Esophagus squamous epithelium (tissue), 5 donors: ENCODE measurements at regions not wholly inside any gene's neighbourhood (a gene's known extent, or its start where the extent isn't known, plus 50 kb on each side); places are given as distances from the start of the nearest gene placed in this dataset.

ENCODE experiments used
- DNase-seq: peaks from one replicate; lab custom pipeline; 2025; lab: John Stamatoyannopoulos, UW
- H3K27ac ChIP-seq, 4 donors: fragments of 200-600 bp; sonication (generic); one replicate each; pipeline ENCODE4 v1.5.1; 2016 to 2019; ENCODE audit warnings: mild to moderate bottlenecking in 1 of 4
- H3K27me3 ChIP-seq, 4 donors: fragments of 200-600 bp; sonication (generic); 1 replicate in 3 of 4; 2 replicates in 1 of 4; pipeline versions ENCODE4 v1.5.1 to v1.6.0; 2017 to 2021; ENCODE audit warnings: antibody characterized with exemption in 1 of 4
- H3K36me3 ChIP-seq, 3 donors: fragments of 200-600 bp; sonication (generic); one replicate each; pipeline ENCODE4 v1.5.1; 2016 to 2019
- H3K4me1 ChIP-seq, 3 donors: fragments of 200-600 bp; sonication (generic); one replicate each; pipeline ENCODE4 v1.5.1; 2017 to 2019
- H3K4me3 ChIP-seq, 4 donors: fragments of 200-600 bp; sonication (generic); 1 replicate in 3 of 4; 2 replicates in 1 of 4; pipeline ENCODE4 v1.5.1; 2016 to 2019; ENCODE audit warnings: mild to moderate bottlenecking in 2 of 4, moderate library complexity in 1 of 4
- H3K9me3 ChIP-seq, 3 donors: fragments of 200-600 bp; sonication (generic); one replicate each; pipeline ENCODE4 v1.5.1; 2016 to 2019
- CTCF ChIP-seq, 6 experiments: fragments of 450-650 bp in 4 of 6; fragments of 200-600 bp in 2 of 6; sonication (generic) in 2 of 6; IDR thresholded peaks; one replicate each; pipeline ENCODE4 v1.5.1; 2016 to 2019; ENCODE audit warnings: antibody characterized with exemption in 6 of 6, mild to moderate bottlenecking in 4 of 6, moderate library complexity in 4 of 6
- POLR2A ChIP-seq, 4 donors: fragments of 450-650 bp; IDR thresholded peaks; one replicate each; pipeline ENCODE4 v1.6.1; 2017; ENCODE audit warnings: antibody characterized with exemption in 4 of 4, mild to moderate bottlenecking in 4 of 4, moderate library complexity in 3 of 4
- WGBS, 2 donors: methylation state at CpG; one replicate each; pipeline ENCODE4 v1.1.5; 2018; 5-methylcytosine and 5-hydroxymethylcytosine counted together
- intact Hi-C: fragments of 100-400 bp; cut with DNase I; formaldehyde crosslinking; loops from one replicate; pipeline ENCODE4 v1.15.0; 2022
- donor health status: DM: yes; HTN: yes; CAD: no.

- intact Hi-C loops = no loop called here
- Histone ChIP-seq H3K27me3 (no peaks in the 10 kb centered on the region), H3K36me3 (no peaks in the 10 kb centered on the region), H3K4me1 (no peaks in the 10 kb centered on the region), H3K4me3 (no peak overlapping the region), H3K27ac (no peak overlapping the region), H3K9me3 (peaks cover 0 to 17% (median 3%) of the 10 kb centered on the region in 3 donors)
- no peak for DNase-seq
- WGBS, 2 donors = 67 to 83% methylated on average over 2 of the region's 2 CpGs
- TF ChIP-seq CTCF (IDR thresholded peaks at IDR 0.05) = no peak
- no peak for TF ChIP-seq POLR2A (IDR thresholded peaks at IDR 0.05)
Measured at GRCh38 chr14:66206554-66206953, 279.6 kb upstream of the CCDC196 start.

- no peak overlapping the region for H3K27ac ChIP-seq
- TF ChIP-seq CTCF (IDR thresholded peaks at IDR 0.05) (no peak), POLR2A (IDR thresholded peaks at IDR 0.05) (no peak)
- H3K4me1 ChIP-seq = no peaks in the 10 kb centered on the region
- DNase-seq = no peak
- WGBS, 2 donors = 81 to 89% methylated on average over 1 of the region's 1 CpG
- H3K27me3 ChIP-seq = no peaks in the 10 kb centered on the region
- no peaks in the 10 kb centered on the region for H3K36me3 ChIP-seq
- peaks cover 0 to 6% (median 0%) of the 10 kb centered on the region in 3 donors for H3K9me3 ChIP-seq
- intact Hi-C loops = no loop called here
- H3K4me3 ChIP-seq = no peak overlapping the region
Measured at GRCh38 chr14:66216763-66217162, 269.4 kb upstream of the CCDC196 start.

GRCh38 chr14:66219886-66220285 is 266.3 kb upstream of the CCDC196 start:
- TF ChIP-seq CTCF (IDR thresholded peaks at IDR 0.05) (no peak), POLR2A (IDR thresholded peaks at IDR 0.05) (no peak)
- intact Hi-C loops = no loop called here
- no peaks in the 10 kb centered on the region for H3K4me1 ChIP-seq
- WGBS, 2 donors = 76 to 91% methylated on average over 3 of the region's 3 CpGs
- H3K27me3 ChIP-seq = no peaks in the 10 kb centered on the region
- no peak overlapping the region for H3K4me3 ChIP-seq
- H3K9me3 ChIP-seq = peaks cover 0 to 6% (median 0%) of the 10 kb centered on the region in 3 donors
- no peak overlapping the region for H3K27ac ChIP-seq
- H3K36me3 ChIP-seq = no peaks in the 10 kb centered on the region
- DNase-seq = no peak

GRCh38 chr14:66224492-66225178 is 261.5 kb upstream of the CCDC196 start:
- WGBS, 2 donors = 63 to 70% methylated on average over 5 of the region's 5 CpGs

More at GRCh38 chr14:66224492-66225178, 261.5 kb upstream of the CCDC196 start:
- intact Hi-C loops = no loop called here
- Histone ChIP-seq H3K9me3 (peaks cover 0 to 10% (median 9%) of the 10 kb centered on the region in 3 donors), H3K36me3 (no peaks in the 10 kb centered on the region), H3K27ac (no peak overlapping the region), H3K27me3 (no peaks in the 10 kb centered on the region), H3K4me1 (no peaks in the 10 kb centered on the region), H3K4me3 (no peak overlapping the region)
- DNase-seq = no peak
- TF ChIP-seq CTCF (IDR thresholded peaks at IDR 0.05) = no peak
- TF ChIP-seq POLR2A (IDR thresholded peaks at IDR 0.05) = no peak
